Cerebellar cortex (tissue), 1 donor: ENCODE measurements at regions not wholly inside any gene's neighbourhood (a gene's known extent, or its start where the extent isn't known, plus 50 kb on each side); places are given as distances from the start of the nearest gene placed in this dataset.
A peak's percentile ranks its signal among the peaks of the same experiment; 100 is the strongest.

ENCODE experiments used
- DNase-seq: peaks from one replicate; pipeline ENCODE4 v3.0.0-alpha.2; 2015; ENCODE audit warnings: low spot score

DNA sequence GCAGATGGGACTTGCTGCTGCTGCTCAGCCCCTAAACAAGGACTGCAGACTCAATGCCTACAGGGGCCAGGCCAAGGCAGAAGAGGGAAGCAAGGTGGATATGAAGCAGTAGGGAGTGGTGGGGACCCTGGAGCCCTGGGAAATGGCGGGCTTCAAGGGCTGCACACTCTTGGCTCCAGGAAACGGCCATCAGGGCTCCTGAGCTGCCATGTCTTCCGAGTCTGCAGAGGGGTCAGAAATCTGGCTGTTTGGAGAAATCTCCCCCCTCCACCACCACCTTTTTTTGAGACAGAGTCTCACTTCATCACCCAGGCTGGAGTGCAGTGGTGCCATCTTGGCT lies 169.1 kb downstream of the KATNIP start:
- no peak for DNase-seq

DNA sequence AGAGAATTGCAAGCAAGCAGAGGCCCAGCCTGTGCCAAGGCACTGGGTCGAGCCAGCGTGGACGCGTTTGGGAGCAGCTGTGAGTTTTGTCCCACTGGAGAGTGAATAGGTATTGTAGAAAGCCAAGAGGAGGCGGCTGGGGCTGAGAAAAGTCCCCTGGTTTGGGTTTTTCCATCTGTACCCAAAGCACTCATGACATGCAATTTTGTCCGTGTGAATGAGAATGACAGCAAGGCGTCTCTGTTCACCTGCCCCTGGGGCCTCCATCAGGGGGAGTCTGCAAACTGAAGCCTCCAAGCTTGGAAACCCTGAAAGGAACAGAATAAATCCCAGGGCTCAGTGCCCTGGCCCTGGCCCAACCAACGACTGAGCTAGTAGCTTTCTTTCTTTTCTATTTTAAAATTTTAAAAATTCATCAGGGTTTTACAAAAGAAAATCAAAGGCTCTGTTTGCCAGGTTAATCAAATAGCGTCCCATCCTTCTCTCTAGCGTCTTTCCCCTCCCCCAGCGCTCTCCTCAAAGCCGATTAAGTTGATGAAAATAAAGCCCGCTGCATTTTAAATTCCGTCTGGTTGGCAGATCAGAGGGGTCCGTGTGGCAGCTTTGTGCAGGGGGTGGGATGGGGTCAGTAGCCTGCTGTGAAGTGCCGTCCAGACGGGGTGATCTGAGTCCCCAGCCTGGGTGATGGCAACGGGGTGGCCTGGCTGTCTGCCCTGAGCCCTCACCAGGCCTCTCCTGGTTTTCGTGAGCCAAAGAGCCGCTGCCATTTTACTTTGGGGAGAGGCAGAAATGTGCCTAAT lies 171.0 kb downstream of the KATNIP start:
- DNase-seq: no peak

DNA sequence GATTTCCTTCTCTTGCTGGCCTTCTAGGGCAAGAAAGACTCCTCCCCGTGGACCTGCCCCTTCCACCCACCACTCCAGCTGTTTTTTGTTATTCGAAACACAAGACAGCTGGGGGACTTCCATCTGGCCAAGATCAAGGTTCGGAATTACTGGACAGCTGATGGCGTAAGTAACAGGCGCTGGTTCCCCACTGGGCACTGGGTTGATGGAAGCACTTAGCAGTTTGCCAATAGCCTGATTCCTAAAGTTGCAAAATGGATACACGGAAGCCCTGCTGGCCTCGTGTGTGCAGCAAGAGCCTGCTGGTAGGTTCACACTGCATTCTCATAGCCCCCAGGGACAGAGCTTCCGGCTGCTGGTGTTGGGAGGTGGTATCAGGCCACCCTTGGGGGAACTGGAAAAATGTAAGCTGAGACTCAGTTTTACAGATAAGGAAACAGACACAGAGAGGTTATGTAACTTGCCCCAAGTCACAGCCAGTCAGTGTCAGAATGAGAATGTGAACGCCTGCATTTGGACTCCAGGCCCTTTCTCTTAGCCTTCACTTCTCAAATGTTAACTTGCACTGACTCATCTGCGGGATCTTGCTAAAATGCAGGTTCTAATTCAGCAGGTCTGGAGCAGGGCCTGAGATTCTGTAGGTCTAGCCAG lies 171.7 kb downstream of the KATNIP start:
- DNase-seq: no peak

DNA sequence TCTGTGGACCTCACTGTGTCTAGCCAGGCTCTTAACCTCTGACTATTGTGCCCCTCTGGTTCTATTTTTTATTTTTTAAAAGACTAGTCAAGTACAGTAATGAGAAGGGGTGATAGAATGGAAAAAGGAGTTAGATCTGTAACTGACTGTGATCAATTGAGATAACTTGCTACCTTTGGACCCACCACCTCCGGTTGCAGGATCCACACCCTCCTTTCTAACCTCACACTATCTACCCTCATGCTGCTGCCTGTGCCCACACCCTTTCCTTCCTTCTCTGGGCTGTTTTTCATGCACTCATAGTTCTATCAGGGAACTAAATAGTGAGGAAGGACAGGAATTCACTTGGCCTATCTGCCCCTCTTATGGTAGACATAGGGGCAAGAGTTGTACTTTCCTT lies 172.3 kb downstream of the KATNIP start:
- no peak for DNase-seq

DNA sequence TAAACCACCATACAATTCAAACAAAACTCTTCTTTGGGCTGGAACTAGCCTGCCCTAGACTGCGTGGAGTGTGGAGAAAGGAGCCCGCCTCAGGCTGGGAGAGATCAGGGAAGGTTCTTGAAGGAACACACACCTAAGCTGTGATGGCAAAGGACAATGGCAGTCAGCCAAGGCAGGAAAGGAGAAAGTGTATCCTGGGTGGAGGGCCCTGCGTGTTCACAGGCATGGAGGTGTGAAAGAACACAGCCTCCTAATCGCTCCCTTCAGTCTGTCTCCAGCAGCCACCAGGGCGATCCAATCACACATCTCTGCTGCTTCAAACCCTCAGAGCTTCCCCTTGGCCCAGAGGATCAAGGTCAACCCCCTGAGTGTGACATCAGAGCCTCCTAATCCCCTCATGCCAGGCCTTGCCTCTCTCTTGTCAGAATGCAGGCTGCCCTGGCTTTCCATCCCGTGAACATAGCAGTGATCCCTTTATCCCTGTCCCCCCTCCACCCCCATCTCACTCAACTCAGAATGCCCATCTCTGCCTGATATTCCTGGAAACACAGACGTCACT lies 173.0 kb downstream of the KATNIP start:
- DNase-seq: no peak

DNA sequence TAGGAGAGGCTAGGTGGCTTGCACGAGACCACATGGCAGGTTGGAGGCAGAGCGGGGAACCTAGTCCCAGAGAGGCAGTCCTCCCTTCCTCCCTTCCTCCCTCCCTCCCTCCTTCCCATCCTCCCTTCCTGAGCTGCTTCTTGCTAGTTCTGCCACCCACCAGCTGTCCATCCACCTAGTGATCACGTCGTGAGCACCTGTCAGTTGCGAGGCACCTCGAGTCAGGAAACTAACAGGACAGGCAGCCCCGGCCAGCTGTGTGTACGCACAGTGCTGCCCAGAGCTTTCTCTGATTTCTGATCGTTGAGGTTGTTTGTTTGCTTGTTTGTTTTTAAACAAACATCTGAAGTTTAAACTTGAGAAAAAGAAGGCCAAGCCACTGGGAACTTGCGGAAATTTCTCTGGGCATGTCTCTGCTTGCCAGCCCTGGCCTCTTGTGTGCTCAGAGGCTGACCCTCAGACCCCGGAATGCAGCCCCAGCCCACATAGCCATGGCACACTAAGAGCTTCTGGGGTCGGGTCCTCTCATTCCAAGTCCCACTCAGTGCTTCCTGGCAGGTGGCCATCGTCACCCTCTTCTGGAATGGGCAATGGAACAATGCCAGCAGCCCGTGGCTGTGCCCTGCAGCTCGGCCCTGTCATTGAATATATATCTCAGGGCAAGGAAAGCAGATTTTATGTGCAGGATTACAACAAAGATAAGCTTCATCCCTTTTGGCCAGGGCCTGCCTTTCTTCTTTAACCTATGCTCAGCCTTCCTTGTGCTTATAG lies 174.0 kb downstream of the KATNIP start:
- DNase-seq: no peak

DNA sequence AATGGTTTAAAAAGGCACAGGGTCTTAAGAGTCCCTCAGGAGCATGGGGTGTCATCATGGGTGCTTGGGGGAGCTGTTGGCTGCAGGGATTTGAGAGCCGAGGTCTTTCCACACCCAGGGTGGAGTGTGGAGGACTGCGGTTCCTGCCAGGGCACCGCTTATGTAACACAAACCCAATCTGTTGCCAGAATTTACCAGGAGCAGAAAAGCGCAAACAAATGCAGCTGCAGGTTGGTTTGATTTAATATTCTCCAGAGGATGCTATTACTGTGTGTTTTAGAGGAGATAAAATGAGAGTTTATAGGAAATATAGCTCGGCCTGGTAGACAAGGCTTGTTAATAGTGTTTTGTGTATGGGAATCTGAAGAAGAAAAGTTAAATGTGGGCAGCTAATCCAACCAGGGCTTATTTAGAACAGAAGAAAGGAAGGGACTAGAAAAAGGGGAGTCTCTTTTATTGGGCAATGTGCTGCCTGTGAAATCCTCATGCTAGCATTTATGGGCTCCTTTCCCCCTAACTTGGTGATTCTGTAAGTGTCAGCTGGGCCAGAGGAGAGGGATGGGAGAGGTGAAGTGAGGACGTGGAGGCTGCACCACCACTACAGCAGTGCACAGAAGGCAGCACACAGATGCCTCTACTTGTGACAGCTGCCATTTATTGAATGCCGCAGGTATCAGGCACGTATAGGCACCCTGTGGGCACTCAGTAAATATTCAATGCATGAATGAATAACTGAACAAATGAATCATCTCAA lies 174.7 kb downstream of the KATNIP start:
- DNase-seq: peak; percentile 82

DNA sequence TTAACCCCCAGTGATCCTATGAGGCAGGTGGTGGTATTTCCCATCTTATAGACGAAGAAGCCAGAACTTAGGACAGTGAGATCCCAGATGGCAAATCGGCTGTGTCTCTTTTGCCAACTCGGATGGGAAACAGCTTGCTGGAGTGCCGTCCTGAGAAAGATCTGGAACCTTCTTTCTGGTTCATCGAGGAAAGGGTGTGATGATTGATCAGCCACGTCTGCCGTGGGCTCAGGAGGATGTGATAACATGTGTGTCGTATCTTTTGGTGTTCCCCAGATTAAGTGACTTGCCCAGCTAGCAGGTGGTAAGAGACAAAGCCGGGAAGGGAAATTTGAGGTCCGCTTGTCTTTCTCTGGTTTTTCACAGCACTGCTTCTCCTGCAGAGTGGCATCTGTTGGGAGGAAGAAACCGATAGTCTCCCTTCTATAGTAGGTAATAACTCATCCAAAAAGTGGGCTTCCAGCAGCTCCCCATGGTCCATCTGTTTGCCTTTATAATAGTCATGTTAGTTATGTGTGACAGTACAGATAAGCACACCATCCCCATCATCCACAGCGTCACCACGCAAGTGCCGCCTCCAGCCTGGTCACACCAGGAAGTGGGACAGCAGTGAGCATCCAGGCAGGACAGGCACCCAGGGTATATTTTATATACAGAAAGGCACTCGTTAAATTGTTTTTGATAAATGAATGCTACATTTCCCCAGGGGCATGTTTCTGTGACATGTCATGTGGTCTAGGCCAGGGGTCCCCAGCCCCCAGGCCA lies 175.5 kb downstream of the KATNIP start:
- DNase-seq: peak; percentile 56

DNA sequence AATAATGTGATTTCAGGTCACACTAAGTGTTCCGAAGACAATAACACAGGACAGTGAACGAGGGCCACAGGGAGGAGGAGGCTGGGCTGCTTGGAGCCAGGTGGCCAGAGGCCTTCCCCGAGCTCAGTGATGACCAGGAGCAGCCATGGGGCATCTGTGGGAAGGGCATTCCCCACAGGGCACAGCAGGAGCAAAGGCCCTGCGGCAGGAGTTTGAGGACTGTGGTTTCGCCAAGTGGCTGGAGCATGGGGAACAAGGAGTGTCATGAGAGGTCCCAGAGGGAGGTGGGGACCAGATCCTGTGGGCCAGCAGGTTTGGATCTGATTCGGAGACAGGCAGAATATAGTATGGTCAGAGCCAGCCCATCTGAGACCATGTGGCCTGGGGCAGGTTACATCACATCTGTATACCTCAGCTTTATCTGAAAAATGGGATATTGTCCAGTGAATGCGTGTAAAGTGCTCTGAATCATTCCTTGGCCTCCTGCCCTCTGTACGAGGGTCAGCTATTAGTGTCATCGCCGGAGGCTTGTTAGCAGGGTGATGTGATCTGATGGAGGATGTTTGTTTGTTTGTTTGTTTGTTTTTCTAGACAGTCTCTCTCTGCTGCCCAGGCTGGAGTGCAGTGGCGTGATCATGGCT lies 176.8 kb downstream of the KATNIP start:
- no peak for DNase-seq

DNA sequence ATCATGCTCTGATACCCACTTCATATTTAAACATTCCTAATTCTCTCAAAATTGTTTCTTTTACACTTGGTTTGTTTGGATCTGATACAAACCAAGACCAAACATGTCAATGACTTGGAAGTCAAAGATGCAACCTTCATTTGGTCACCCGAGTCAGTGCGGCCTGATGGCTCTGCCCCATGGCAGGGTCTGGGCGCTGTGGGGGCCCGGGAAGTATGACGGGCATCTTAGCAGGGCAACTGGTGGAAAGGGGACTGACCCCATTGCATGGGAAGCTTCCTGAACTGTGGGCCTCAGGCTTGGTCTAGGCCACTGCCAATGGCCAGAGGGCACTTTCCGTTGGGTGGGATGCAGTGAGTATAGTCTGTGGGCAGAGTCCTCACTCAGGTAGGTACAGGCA lies 178.0 kb downstream of the KATNIP start:
- DNase-seq: no peak

DNA sequence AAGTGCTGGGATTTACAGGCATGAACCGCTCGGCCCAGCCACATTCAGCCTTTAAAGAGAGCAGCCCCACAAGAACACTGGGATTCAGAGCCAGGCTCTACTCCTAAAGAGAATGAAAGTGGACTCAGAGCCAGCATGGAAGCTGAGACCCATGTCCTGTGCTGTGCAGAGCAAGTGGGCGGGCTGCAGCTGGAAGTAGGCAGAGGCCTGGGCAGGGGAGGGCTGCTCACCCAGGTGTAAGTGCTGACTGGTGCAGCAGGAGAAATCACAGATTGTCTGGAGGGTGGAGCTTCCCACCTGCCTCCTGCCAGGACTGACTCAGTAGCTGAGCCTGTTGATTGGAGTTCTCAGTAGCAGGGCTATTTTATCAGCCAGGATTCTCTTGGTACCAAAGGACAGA lies 178.7 kb downstream of the KATNIP start:
- DNase-seq: no peak

DNA sequence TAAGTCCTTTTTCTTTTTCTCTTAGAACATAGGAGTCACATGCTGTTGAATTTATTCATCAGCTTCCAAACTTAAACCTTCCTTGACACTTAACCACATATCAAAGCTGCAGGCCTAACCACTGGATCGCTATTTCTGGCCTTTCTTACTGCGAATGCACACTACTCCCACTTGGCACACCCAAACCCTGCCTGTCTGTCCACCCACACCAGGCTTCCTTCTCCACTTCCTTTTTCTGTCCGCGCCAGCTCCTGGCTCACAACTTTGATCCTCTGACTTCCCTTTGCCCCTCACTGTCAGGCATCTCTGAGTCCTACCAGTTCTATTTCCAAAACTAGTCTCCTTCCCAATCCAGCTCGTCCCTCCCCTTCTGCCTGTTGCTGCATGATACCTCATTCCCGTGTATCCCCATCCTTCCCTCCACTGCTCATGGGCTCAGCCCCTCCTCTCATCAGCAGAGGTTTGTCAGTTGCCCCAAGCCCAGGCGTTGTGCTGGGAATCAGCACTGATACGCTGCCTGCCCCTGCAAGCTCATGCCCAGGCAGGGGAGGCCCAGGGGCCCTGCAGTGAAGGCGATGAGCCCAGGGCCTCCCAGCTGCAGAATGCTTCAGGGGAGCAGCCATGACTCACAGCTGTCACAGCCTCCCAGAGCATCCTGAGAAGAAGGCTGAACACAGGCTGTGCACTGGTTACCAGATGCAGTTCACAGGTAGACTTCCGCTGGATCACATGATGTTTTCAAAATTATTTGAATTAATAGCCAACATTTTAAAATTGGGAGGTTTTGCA lies 179.8 kb downstream of the KATNIP start:
- DNase-seq: no peak

DNA sequence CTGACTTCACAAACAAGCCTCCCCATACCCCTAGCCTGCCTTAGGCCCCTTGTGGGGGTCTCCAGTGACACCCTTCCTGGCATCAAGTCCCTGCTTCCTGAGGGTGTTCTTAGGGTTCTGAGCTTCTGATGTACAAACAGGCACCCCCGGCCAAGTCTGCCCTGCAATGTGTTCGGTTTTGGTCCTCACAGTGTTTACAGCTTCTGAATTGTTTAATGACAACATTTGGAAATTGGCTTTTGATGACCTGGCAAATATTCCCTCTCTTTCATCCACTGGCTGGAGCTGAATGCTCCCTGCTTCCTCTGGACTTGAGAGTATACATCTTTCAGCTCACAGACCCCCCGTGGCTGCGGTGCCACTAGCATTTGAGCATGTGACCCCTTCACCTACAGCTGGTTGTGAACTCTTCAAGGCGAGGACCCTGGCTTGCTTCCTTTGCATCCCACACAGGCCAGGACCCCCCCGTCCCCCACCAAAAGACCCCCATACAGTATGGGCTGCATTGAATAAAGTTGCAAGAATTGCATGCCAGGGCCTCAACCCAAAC lies 180.8 kb downstream of the KATNIP start:
- DNase-seq: no peak

DNA sequence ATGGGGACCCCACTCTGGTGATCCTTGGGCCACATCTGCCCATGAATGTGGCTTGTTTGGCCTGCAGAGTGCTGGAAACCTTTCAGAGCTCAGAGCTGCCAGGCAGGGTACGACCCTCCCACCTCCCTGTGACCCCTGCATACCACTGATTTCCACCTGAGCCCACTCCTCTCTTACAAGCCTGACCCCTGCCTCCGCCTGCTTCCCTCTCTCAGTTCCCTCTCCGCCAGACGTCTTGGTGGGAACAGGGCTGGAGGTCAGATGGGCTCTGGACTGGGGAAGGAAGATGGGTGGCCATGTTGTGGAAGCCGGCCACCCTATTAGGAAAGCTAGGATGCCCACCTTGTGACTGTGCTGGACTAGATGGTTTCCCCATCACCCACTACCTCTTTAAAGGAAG lies 185.1 kb downstream of the KATNIP start:
- DNase-seq: no peak

DNA sequence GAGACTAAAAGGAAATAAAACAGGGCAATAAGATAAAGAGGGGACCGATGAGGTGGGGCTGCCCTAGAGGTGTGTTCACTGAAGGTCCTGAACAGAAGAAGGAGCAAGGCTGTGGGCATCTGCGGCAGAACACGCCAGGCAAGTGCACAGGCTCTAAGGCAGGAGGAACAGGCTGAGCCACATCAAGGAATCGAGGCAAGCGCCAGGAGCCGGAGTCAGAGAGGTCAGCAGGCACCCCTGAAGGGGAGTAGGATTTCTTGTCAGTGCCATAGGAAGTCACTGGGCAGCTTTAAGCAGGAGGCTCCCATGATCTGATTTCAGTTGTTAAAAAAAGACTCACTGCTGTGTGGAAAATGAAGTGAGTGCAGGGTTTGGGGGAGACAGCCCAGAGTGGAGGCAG lies 186.5 kb downstream of the KATNIP start:
- no peak for DNase-seq

DNA sequence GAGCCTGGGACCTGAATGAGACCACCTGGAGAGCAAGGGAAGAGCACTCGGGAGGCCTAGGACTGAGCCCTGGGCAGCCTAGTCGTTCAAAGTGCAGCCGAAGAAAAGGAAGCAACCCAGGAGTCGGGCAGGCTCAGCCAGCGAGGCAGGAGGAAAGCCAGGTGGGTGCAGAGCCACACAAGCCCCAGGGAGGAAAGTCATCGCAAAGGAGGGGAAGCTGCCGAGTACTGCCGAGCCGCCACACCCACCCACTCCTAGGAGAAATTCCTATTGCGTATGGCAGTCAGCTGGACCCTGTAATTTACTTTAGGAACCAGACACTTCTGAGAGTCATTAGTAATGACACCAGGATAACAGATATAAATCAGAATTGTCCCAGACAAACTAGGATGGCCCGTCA lies 187.6 kb downstream of the KATNIP start:
- DNase-seq: no peak
